Astrocyte (in vitro differentiated cells and primary cell): ENCODE measurements at regions not wholly inside any gene's neighbourhood (a gene's known extent, or its start where the extent isn't known, plus 50 kb on each side); places are given as distances from the start of the nearest gene placed in this dataset.

ENCODE experiments used
- CTCF ChIP-seq: IDR thresholded peaks from 2 replicates; pipeline ENCODE4 v1.5.1; 2011; ENCODE audit warnings: low read depth, mild to moderate bottlenecking, inconsistent platforms, low read length, moderate library complexity; ENCODE audit not compliant: insufficient read depth
- EZH2 ChIP-seq: IDR thresholded peaks from 2 replicates; pipeline ENCODE4 v1.6.1; 2012; ENCODE audit warnings: mild to moderate bottlenecking, low read length, inconsistent platforms; ENCODE audit not compliant: insufficient read depth

- no peak for TF ChIP-seq CTCF
- TF ChIP-seq EZH2: no peak
Observed at GRCh38 chr11:79931692-79932091, 490.9 kb upstream of the TENM4 start.
